ENCODE measurements at regions not wholly inside any gene's neighbourhood (a gene's known extent, or its start where the extent isn't known, plus 50 kb on each side); places are given as distances from the start of the nearest gene placed in this dataset.

DNA sequence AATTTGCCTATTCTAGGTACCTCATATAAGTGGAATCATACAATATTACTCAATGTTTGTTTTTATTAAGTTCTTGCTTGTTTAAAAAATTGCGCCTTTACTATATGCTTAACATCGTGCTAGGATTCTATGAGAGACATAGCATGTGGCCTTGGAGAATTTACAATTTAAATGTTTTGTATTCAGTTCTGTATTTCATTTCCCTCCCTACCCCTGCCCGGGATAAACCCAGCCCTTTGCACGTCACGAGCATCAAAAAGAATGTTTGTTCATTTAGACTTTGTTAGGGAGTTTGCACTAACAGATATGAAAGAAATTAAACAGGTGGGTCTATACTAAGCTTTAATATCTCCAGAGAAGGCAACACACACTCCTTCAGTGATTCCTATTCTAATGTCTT is 75.7 kb downstream of the C18orf54 start:
- TF ChIP-seq EP300 (IDR thresholded peaks at IDR 0.05) = no peak
- TF ChIP-seq, protein P1, sequence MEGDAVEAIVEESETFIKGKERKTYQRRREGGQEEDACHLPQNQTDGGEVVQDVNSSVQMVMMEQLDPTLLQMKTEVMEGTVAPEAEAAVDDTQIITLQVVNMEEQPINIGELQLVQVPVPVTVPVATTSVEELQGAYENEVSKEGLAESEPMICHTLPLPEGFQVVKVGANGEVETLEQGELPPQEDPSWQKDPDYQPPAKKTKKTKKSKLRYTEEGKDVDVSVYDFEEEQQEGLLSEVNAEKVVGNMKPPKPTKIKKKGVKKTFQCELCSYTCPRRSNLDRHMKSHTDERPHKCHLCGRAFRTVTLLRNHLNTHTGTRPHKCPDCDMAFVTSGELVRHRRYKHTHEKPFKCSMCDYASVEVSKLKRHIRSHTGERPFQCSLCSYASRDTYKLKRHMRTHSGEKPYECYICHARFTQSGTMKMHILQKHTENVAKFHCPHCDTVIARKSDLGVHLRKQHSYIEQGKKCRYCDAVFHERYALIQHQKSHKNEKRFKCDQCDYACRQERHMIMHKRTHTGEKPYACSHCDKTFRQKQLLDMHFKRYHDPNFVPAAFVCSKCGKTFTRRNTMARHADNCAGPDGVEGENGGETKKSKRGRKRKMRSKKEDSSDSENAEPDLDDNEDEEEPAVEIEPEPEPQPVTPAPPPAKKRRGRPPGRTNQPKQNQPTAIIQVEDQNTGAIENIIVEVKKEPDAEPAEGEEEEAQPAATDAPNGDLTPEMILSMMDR (IDR thresholded peaks at IDR 0.05) = no peak
- no peak for TF ChIP-seq POLR2A (IDR thresholded peaks at IDR 0.05)
